GDM1 (cell line): ENCODE measurements at regions not wholly inside any gene's neighbourhood (a gene's known extent, or its start where the extent isn't known, plus 50 kb on each side); places are given as distances from the start of the nearest gene placed in this dataset.

Experiments used
- DNase-seq: peaks from one replicate; lab custom pipeline; 2025; lab: John Stamatoyannopoulos, UW

GRCh38 chr19:31119951-31120690 is 229.1 kb downstream of the TSHZ3 start:
- DNase-seq = no peak

GRCh38 chr19:31118986-31119385 is 230.2 kb downstream of the TSHZ3 start:
- no peak for DNase-seq

- DNase-seq = no peak
These were observed 230.8 kb downstream of the TSHZ3 start for GRCh38 chr19:31118287-31118955.

GRCh38 chr19:31114585-31114984 is 234.7 kb downstream of the TSHZ3 start:
- DNase-seq = no peak

DNA sequence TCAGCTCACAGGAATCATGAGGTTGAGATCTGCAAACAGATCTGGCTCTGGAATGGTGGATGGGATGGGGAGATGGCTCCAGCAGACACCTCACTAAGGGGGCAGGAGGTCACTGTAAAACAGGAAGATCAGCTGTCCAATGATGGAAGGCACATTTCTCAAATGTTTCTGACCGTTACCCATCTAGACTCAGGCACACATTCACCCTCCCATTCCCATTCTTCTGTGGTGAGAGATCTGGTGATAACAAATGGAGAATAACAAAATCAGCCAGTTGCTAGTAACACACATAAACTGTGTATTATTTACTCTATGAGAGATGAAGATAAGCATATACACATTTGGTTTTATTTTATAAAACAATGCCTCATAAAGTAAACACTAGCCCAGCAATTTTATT is 235.9 kb downstream of the TSHZ3 start:
- DNase-seq = no peak

GRCh38 chr19:31112158-31112557 is 237.1 kb downstream of the TSHZ3 start:
- DNase-seq = no peak

DNA sequence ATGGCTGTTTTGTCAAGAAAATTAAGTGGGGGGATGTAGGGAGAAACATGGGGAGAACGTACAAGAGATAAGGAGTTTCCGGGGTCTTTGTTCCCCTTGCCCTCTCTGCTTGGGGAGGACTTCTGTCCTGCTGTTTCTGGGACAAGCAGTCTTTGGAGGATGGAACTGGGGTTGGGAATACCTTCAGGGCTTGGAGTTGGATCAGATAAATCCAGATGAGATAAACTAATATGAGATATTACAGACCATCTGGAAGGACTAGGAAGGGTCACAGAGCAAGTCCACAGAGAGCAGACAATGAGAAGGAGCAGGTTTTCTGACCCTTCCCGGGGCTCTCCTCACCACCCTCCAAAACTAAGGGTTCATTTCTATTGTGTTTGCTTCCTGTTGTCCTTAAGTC is 237.5 kb downstream of the TSHZ3 start:
- DNase-seq = no peak

DNA sequence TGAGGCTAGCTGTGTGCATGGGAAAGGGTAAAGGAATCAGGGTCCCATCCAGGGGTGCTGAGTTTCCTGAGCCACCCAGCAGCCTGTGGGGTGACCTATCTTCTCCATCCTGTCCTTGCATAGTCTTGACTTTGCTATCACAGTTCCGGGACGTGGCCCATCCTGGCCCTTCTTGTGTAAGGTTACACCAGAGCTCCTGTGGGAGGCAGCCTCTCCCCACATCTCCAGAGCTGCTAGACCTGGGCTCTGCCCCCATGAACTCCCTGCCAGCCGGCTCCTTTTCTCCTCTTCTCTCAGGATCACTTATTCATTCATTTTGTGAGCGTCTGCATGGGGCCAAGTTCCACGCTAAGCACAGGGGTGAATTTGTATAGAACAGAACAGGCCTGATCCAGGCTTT is 238.9 kb downstream of the TSHZ3 start:
- DNase-seq = no peak

DNA sequence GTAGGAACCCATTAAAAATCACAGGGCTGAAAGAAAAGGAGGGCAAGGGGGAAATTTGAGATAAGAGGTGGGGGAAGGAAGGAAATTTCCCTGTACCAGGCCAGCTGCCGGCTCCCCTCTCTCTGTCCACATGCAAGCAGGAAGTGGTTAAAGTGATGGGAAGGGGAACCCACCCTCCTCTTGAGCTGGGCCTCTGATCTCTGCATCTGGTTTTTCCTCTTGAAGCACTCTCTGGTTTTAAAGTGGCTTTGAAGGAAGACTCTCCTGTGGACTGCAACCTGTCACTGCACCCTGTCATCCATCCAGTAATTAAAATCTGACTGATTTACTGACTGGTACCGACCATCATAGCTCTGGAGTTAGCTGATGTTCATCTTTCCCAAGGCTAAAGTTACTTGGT is 239.6 kb downstream of the TSHZ3 start:
- no peak for DNase-seq

- DNase-seq = no peak
These were observed 242.1 kb downstream of the TSHZ3 start for GRCh38 chr19:31107096-31107495.

DNA sequence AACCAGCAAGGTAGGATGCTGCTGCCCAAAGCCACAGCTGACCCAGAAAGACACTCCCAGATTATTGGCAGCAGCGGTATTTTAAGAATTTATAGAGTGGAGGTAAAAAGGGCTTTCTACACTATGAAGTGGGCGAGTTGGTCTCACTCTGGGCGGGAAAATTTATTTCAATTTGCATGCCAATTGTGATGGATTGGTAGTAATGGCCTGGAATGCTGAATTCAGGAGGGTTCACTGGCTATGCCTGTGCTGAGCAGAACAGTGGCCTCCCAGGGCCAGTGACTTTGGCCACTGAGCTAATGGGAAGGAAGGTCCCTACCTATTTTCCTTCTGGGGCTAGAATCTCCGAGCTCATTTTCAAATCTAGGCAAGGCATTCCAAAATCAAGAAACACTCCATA is 243.5 kb downstream of the TSHZ3 start:
- DNase-seq = no peak

DNA sequence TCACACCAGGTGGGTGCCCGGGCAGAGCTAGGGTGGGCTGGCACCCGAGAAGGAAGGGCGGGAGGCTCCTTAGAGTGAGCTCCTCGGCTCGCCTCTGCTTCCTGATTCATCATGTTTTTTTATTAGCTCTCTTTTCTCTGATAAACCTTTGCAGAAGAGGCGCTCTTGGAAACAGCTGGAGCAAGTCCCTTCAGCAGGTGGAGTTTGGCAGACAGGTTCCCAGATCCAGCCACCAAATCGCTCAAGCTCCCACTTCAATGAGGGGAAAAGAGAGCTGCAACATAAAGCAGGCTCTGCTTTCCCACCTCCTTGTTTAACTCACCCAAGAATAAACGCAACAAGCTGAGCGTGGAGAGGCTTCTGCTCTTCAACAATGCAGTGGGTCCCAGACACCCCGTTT is 244.8 kb downstream of the TSHZ3 start:
- no peak for DNase-seq

DNA sequence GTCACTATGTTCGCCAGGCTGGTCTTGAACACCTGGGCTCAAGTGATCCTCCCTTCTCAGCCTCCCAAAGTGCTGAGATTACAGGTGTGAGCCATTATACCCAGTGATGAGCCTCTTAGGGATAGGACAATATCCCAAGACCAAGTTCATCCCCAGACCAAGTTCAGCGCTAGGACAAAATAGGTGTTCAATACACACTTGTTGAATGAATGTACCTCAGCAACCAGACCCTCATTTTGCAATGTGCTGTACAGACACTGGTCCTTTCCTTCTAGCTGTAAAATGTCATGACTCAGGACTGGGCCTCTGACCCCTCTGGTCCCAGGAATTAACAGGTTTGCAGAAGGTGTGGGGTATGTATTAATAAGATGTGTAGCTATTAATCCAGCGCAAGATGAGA is 246.0 kb downstream of the TSHZ3 start:
- DNase-seq = no peak

DNA sequence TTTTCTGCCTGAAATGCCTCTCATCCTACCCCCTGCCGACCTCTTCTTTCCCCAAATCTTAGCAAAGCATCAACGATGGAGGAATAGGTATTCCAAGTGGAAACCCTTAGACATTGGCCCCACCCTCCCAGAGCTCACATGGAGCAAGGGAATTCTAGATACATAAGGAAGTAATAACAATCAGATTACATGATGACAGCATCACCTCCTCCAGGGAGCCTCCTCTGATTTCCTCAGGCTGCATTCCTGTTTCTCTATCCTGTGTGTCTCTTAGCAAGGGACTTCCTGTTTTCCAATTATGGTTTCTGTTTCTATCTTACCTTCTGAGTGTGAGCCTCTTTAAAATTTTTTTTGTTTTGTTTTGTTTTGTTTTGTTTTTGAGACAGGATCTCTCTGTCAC is 246.6 kb downstream of the TSHZ3 start:
- no peak for DNase-seq

GRCh38 chr19:31100981-31101380 is 248.3 kb downstream of the TSHZ3 start:
- DNase-seq = no peak

- DNase-seq = no peak
These were observed 249.0 kb downstream of the TSHZ3 start for GRCh38 chr19:31100206-31100590.

DNA sequence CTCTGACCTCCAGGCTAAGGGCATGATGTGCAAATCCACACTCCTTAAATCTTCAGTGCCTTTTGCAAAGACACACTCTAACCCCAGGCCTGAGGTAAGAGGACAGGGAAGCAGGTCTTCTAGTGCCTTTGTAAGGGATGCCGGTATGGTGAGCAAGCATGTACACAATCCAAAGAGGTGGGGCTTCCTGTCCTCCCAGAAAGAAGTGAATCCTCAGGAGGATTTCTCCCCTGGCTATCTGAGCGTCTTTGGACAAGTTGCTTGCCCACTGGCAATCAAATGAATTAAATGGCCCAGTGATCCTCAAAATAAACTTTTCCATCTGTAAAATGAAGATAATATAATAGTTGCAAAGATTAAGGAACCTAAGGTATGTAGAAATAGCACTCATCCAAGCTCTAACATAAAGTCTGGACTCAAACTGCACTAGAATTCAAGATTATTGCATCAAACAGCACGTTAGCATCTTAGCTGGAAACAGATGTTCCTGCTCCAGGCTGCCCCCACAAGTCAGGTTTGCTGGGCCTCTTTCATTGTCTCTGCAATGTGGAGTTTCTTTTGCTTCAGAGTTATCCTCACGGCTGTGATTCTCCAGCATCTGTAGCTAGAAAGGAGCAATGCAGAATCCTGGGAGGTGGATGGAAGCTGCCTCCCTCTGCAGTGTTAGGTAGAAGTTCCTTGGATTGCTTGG is 249.6 kb downstream of the TSHZ3 start:
- DNase-seq = no peak

DNA sequence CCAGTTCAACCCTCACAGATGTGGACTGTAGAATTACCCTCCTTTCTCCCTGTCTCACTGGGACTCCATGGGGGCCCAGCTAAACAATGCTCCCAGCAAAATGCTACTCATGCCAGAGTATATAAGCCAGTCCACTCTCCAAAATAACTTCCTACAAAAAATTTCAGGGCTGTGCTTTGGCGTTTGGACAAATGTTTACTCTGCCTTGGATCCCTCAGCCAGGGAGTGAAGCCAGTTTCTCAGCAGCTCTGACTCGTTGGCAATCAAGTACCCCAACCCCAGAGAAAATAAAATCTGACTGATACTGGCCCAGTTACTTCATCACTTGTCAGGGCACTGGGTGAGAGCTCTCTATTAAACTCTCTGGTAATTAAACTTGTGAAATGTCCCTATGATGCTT is 250.4 kb downstream of the TSHZ3 start:
- no peak for DNase-seq

GRCh38 chr19:31096935-31097545 is 252.2 kb downstream of the TSHZ3 start:
- DNase-seq = no peak

- no peak for DNase-seq
These were observed 253.0 kb downstream of the TSHZ3 start for GRCh38 chr19:31096062-31096830.

DNA sequence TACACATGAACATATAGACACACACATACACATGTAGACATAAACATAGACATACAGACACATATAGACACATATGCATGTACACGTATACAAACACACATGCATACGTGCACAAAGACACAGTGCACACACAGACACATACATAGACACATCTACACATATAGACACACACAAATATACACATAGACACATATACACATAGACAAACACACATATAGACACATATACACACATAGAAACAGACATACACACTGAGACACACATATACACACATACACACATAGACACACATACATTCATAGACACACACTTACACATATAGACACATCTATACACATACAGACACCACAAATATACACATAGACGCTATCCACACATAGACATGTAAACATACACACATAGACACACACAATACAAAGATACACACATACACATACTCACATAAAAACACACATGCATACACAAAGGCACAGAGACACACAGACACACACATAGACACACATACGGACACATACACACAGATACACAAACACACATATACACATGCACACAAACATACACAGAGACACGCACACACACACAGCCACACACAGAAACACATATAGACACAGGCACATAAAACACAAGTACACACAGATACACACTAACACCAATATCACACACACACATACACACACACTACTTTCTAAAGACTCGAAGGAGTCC is 254.0 kb downstream of the TSHZ3 start:
- no peak for DNase-seq
